HG03280 (cell line): ENCODE measurements at regions not wholly inside any gene's neighbourhood (a gene's known extent, or its start where the extent isn't known, plus 50 kb on each side); places are given as distances from the start of the nearest gene placed in this dataset.

Experiments used
- ATAC-seq: cut with Tn5 transposase; IDR thresholded peaks from one replicate; pipeline ENCODE4 v1.9.1; 2021; ENCODE audit warnings: mild to moderate bottlenecking, moderate library complexity; ENCODE audit not compliant: unreplicated experiment

DNA sequence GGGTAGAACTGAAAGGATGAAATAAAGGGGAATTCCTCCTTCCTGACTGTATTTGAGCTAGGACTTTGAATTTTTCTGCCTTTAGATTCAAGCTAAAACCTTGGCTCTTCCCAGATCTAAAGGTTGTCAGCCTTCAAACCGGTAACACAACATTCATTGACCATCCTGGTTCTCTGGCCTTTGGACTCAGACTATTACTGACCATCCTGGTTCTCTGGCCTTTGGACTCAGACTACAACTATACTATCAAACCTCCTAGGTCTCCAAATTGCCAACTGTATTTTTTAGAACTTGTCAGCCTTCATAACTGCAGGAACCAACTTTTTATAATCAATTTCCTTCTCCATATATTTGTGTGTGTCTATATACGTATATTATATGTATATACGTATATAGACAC is 140.6 kb upstream of the RBMY1B start:
- ATAC-seq: no peak

DNA sequence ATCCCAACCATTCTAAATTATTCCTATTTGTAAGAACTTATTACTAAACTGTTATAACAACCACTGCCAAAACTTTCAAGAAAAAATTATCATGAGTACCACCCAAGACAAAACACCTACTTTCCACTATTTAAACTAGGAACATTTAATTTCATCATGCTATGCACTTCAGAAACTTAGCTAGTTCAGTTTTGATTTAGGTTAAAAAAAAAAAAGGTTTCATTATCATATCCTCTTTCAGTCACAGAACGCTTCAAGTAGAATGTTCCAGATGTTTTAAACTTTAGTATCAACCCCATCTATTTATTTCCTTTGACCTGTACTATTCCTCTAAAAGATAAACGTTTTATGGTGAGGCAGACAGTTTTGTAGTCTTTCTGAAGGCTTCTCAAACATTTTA is 117.0 kb upstream of the RBMY1B start:
- peak; percentile 84 for ATAC-seq

DNA sequence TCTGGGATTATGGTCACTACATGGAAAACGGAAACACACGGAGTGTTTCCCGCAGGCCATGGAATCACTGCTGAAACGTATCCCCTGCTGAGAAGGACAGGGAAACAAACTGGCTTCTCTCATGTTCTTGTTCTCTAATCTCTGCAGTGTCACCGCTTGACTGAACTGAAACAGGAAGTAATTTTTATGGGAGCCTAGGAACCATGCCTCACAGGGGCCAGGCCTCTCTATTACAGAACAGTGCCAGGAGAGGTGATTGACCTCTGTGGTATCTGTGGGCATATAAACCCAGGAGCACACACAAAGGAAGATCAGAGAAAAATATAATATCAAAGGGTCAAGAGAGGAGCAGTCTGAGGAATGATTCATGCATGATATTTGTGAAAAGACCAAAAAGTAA is 88.9 kb upstream of the RBMY1B start:
- no peak for ATAC-seq

DNA sequence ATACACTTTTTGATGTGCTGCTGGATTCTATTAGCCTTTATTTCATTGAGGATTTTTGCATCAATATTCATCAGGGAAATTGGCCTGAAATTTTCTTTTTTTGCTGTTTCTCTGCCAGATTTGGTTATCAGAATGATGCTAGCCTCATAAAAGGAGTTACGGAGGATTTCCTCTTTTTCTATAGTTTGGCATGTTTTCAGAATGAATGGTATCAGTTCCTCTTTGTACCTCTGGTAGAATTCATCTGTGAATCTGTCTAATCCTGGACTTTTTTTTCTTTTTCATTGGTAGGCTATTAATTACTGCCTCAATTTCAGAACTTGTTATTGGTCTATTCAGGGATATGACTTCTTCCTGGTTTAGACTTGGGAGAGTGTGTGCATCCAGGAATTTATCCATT is 70.6 kb upstream of the RBMY1B start:
- no peak for ATAC-seq

DNA sequence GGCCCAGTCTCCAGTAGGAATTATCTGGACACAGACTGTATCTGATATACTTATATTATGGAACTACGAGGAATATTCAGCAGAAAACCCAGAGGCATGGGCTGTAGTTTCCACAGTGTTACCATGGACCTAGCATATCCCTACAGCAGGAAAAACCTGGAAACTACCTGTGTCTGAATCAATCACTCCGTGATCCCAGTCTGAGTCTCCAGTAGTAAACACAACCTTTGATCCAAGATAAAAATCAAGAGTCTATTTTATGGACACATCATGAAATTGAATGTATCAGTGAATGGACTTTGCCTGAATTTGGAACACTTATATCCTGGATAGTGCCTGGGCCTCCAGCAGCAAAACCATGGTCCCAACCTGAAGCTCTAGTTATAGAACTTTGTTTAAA is 57.5 kb upstream of the RBMY1B start:
- ATAC-seq: no peak

DNA sequence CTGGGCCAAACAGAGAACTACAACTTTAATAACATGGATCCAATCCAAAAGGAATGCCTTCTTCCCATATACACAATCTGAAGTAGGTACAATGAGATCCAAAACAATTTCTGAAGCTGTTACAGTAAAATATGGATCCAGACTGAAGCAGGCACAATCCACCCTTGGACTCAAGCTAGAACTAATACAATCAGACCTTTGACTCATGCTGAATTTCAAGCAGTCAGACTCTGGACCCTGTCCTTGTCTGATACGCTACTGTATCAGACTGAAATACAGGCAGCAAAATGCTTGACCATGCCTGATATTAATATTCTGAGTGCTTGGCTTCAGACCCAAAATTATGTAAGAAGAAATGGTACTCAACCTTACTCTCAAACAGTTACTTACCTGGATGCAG is 57.0 kb upstream of the RBMY1B start:
- ATAC-seq: no peak

DNA sequence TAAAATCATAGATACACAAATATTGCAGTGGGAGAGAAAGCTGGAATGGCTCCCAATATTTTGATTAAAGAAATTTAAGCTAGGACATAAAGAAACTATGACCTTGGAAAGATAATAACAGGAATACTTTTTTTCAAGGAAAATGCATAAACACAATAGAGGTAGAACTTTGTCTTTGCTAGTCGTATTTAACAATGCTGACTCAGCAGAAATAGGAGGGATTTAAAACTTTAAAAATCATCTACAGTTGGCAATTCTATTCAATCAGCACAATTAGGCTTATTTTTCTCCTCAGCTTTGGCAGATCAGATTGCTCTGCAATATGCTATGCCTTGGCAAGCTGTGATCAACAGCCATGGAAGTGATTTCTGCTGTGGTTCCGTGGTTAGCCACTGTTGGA is 51.5 kb upstream of the RBMY1B start:
- ATAC-seq: no peak
